ENCODE measurements at regions not wholly inside any gene's neighbourhood (a gene's known extent, or its start where the extent isn't known, plus 50 kb on each side); places are given as distances from the start of the nearest gene placed in this dataset.

DNA sequence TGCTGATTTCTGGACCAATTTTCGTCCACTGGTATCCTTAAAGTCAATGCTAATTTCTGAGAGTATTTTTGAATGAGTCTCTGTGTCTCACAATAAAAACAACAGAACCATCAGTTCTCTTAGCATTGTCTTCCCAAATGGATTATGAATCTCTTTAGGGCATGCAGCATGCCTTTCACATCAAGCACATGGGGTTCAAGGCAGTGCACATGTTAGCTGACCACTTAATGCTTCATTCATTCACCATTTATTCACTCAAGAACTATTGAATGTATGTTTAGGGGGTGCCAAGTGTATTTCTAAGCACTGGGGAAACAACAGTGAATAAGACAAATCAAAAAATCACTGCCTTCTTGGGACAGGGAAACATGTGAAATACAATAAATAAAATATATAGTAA is 126.7 kb upstream of the SLC44A3 start:
- TF ChIP-seq SUZ12 (IDR thresholded peaks at IDR 0.05): no peak
- TF ChIP-seq NFRKB (IDR thresholded peaks at IDR 0.05): no peak
- TF ChIP-seq LEF1 (IDR thresholded peaks at IDR 0.05; ENCODE audit: borderline replicate concordance): no peak
- no peak for TF ChIP-seq FOXM1 (IDR thresholded peaks at IDR 0.05; ENCODE audit: borderline replicate concordance)
- no peak for TF ChIP-seq SP1 (IDR thresholded peaks at IDR 0.05)
- TF ChIP-seq BHLHE40 (IDR thresholded peaks at IDR 0.05; ENCODE audit: borderline replicate concordance): no peak
- no peak for TF ChIP-seq FOXA1 (IDR thresholded peaks at IDR 0.05)
